A673 (cell line): ENCODE measurements at regions not wholly inside any gene's neighbourhood (a gene's known extent, or its start where the extent isn't known, plus 50 kb on each side); places are given as distances from the start of the nearest gene placed in this dataset.

ENCODE experiments used
- CTCF ChIP-seq: fragments of 300-800, 200-600 bp; sonication (generic); conservative IDR thresholded peaks from 2 replicates; pipeline ENCODE4 v1.5.1; 2017; ENCODE audit warnings: low read depth, mild to moderate bottlenecking, antibody characterized with exemption, low read length, moderate library complexity, mixed read lengths
- EZH2 ChIP-seq: fragments of 200-600 bp; sonication (generic); IDR thresholded peaks from 2 replicates; pipeline ENCODE4 v1.6.1; 2017; ENCODE audit warnings: borderline replicate concordance, low read depth, mild to moderate bottlenecking, mixed read lengths, antibody characterized with exemption, low read length; ENCODE audit not compliant: poor library complexity, severe bottlenecking

GRCh38 chr14:98369344-98369743, 902.7 kb downstream of the BCL11B start:
- no peak for TF ChIP-seq CTCF
- TF ChIP-seq EZH2, result no peak
